ENCODE measurements at regions not wholly inside any gene's neighbourhood (a gene's known extent, or its start where the extent isn't known, plus 50 kb on each side); places are given as distances from the start of the nearest gene placed in this dataset.

- Histone ChIP-seq H3K9ac (ENCODE audit: low read length) (no peak overlapping the region), H3K36me3 (ENCODE audit: control insufficient read depth in 1 of 2, insufficient read depth in 2 of 2, low read length in 2 of 2) (no peaks in the 10 kb centered on the region), H3K14ac (ENCODE audit: low read length) (no peak overlapping the region), H4K12ac (ENCODE audit: low read depth, low read length) (no peak overlapping the region), H3K27ac (ENCODE audit: low read depth, low read length) (no peak overlapping the region), H3K23ac (ENCODE audit: low read length) (no peak overlapping the region), H3K79me2 (ENCODE audit: control insufficient read depth, insufficient read depth, low read length, poor library complexity) (no peaks in the 10 kb centered on the region), H2AK5ac (ENCODE audit: low read length) (no peak overlapping the region), H3K4me1 (ENCODE audit: control insufficient read depth in 1 of 2, insufficient read depth in 2 of 2, low read length in 2 of 2) (no peaks in the 10 kb centered on the region), H2BK120ac (ENCODE audit: insufficient read depth, low read length, poor library complexity) (no peak overlapping the region), H4K8ac (ENCODE audit: low read depth, low read length) (no peak overlapping the region), H3K27me3 (ENCODE audit: insufficient read depth, low read length) (no peaks in the 10 kb centered on the region), H3K4ac (ENCODE audit: low read depth, low read length) (no peak overlapping the region), H2BK5ac (ENCODE audit: low read depth, low read length, poor library complexity) (no peak overlapping the region), H2BK12ac (ENCODE audit: low read length) (no peak overlapping the region), H3K4me3 (ENCODE audit: low read depth, low read length) (no peak overlapping the region), H3K9me3 (ENCODE audit: insufficient read depth, low read depth, low read length) (no peaks in the 10 kb centered on the region), H2AFZ (ENCODE audit: insufficient read depth, low read length, poor library complexity) (no peak overlapping the region), H4K91ac (ENCODE audit: low read depth, low read length) (no peak overlapping the region), H3K79me1 (ENCODE audit: low read length) (no peaks in the 10 kb centered on the region), H3K4me2 (ENCODE audit: low read length) (no peak overlapping the region), H3K18ac (ENCODE audit: low read length) (no peak overlapping the region)
- no CpG with 5 or more reads among the region's 19 CpGs for whole genome bisulfite sequencing (ENCODE audit: extremely low coverage, insufficient coverage, insufficient read length)
- DNase-seq: no peak
Observed at GRCh38 chr12:118649765-118650585, 273.6 kb downstream of the SUDS3 start.

DNA sequence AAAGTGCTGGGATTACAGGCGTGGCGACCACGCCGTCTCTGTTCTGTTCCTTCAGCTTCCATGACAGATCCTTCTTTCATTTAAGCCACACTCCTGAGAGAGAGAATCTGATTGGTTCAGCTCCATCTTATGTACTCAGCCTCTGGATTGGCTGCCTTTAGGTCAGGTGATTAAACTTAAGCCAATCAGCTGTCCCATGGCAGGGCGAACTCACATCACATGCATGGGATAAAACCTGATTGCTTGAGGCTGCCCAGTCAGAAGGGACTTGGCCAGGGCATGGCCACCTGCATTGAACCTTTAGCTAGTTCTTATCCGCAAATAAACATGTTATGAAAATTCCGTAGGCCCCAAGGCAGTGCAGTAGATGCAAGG is 274.2 kb downstream of the SUDS3 start:
- Histone ChIP-seq H2BK12ac (ENCODE audit: low read length) (no peak overlapping the region), H4K12ac (ENCODE audit: low read depth, low read length) (no peak overlapping the region), H2BK5ac (ENCODE audit: low read depth, low read length, poor library complexity) (no peak overlapping the region), H3K27ac (ENCODE audit: low read depth, low read length) (no peak overlapping the region), H3K23ac (ENCODE audit: low read length) (no peak overlapping the region), H3K27me3 (ENCODE audit: insufficient read depth, low read length) (no peaks in the 10 kb centered on the region), H3K4me1 (ENCODE audit: control insufficient read depth in 1 of 2, insufficient read depth in 2 of 2, low read length in 2 of 2) (no peaks in the 10 kb centered on the region), H2AK5ac (ENCODE audit: low read length) (no peak overlapping the region), H3K14ac (ENCODE audit: low read length) (no peak overlapping the region), H3K4ac (ENCODE audit: low read depth, low read length) (no peak overlapping the region), H3K4me3 (ENCODE audit: low read depth, low read length) (no peak overlapping the region), H2BK120ac (ENCODE audit: insufficient read depth, low read length, poor library complexity) (no peak overlapping the region), H3K79me2 (ENCODE audit: control insufficient read depth, insufficient read depth, low read length, poor library complexity) (no peaks in the 10 kb centered on the region), H4K91ac (ENCODE audit: low read depth, low read length) (no peak overlapping the region), H3K79me1 (ENCODE audit: low read length) (no peaks in the 10 kb centered on the region), H4K8ac (ENCODE audit: low read depth, low read length) (no peak overlapping the region), H3K36me3 (ENCODE audit: control insufficient read depth in 1 of 2, insufficient read depth in 2 of 2, low read length in 2 of 2) (no peaks in the 10 kb centered on the region), H3K9me3 (ENCODE audit: insufficient read depth, low read depth, low read length) (no peaks in the 10 kb centered on the region), H2AFZ (ENCODE audit: insufficient read depth, low read length, poor library complexity) (no peak overlapping the region), H3K9ac (ENCODE audit: low read length) (no peak overlapping the region), H3K18ac (ENCODE audit: low read length) (no peak overlapping the region), H3K4me2 (ENCODE audit: low read length) (no peak overlapping the region)
- WGBS (ENCODE audit: extremely low coverage, insufficient coverage, insufficient read length): no CpG with 5 or more reads among the region's 7 CpGs
- no peak for DNase-seq

DNA sequence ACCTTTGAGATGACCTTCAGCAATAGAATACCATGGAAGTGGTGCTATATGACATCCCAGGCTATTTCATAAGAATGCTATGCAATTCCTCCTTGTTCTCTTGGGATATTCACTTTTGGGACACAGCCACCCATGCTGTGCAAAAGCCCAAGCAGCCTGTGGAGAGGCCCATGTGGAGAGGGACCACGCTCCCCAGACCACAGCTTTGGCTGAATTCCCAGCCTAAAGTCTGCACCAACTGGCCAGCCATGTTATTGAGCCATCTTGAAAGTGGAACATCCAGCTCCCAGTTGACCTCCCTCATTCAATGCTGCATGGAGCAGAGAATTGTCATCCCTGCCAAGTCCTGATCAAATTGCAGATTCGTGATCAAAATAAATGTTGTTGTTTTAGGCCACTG is 275.1 kb downstream of the SUDS3 start:
- Histone ChIP-seq H3K36me3 (ENCODE audit: control insufficient read depth in 1 of 2, insufficient read depth in 2 of 2, low read length in 2 of 2) (no peaks in the 10 kb centered on the region), H4K12ac (ENCODE audit: low read depth, low read length) (no peak overlapping the region), H3K14ac (ENCODE audit: low read length) (no peak overlapping the region), H2AFZ (ENCODE audit: insufficient read depth, low read length, poor library complexity) (no peak overlapping the region), H3K27ac (ENCODE audit: low read depth, low read length) (no peak overlapping the region), H2BK120ac (ENCODE audit: insufficient read depth, low read length, poor library complexity) (no peak overlapping the region), H3K27me3 (ENCODE audit: insufficient read depth, low read length) (no peaks in the 10 kb centered on the region), H3K4me1 (ENCODE audit: control insufficient read depth in 1 of 2, insufficient read depth in 2 of 2, low read length in 2 of 2) (no peaks in the 10 kb centered on the region), H3K9ac (ENCODE audit: low read length) (no peak overlapping the region), H3K4ac (ENCODE audit: low read depth, low read length) (no peak overlapping the region), H3K79me1 (ENCODE audit: low read length) (no peaks in the 10 kb centered on the region), H3K23ac (ENCODE audit: low read length) (no peak overlapping the region), H3K9me3 (ENCODE audit: insufficient read depth, low read depth, low read length) (no peaks in the 10 kb centered on the region), H3K79me2 (ENCODE audit: control insufficient read depth, insufficient read depth, low read length, poor library complexity) (no peaks in the 10 kb centered on the region), H2BK12ac (ENCODE audit: low read length) (no peak overlapping the region), H4K91ac (ENCODE audit: low read depth, low read length) (no peak overlapping the region), H3K18ac (ENCODE audit: low read length) (no peak overlapping the region), H2BK5ac (ENCODE audit: low read depth, low read length, poor library complexity) (no peak overlapping the region), H2AK5ac (ENCODE audit: low read length) (no peak overlapping the region), H3K4me2 (ENCODE audit: low read length) (no peak overlapping the region), H3K4me3 (ENCODE audit: low read depth, low read length) (no peak overlapping the region), H4K8ac (ENCODE audit: low read depth, low read length) (no peak overlapping the region)
- WGBS (ENCODE audit: extremely low coverage, insufficient coverage, insufficient read length): no CpG with 5 or more reads among the region's 2 CpGs
- DNase-seq: no peak

- no CpG with 5 or more reads among the region's 1 CpG for WGBS (ENCODE audit: extremely low coverage, insufficient coverage, insufficient read length)
- Histone ChIP-seq H2BK120ac (ENCODE audit: insufficient read depth, low read length, poor library complexity) (no peak overlapping the region), H2AFZ (ENCODE audit: insufficient read depth, low read length, poor library complexity) (no peak overlapping the region), H3K9ac (ENCODE audit: low read length) (no peak overlapping the region), H3K4me3 (ENCODE audit: low read depth, low read length) (no peak overlapping the region), H2BK12ac (ENCODE audit: low read length) (no peak overlapping the region), H4K91ac (ENCODE audit: low read depth, low read length) (no peak overlapping the region), H3K27ac (ENCODE audit: low read depth, low read length) (no peak overlapping the region), H4K12ac (ENCODE audit: low read depth, low read length) (no peak overlapping the region), H3K4me2 (ENCODE audit: low read length) (no peak overlapping the region), H3K79me2 (ENCODE audit: control insufficient read depth, insufficient read depth, low read length, poor library complexity) (no peaks in the 10 kb centered on the region), H3K4me1 (ENCODE audit: control insufficient read depth in 1 of 2, insufficient read depth in 2 of 2, low read length in 2 of 2) (no peaks in the 10 kb centered on the region), H3K79me1 (ENCODE audit: low read length) (no peaks in the 10 kb centered on the region), H3K18ac (ENCODE audit: low read length) (no peak overlapping the region), H3K23ac (ENCODE audit: low read length) (no peak overlapping the region), H4K8ac (ENCODE audit: low read depth, low read length) (no peak overlapping the region), H3K36me3 (ENCODE audit: control insufficient read depth in 1 of 2, insufficient read depth in 2 of 2, low read length in 2 of 2) (no peaks in the 10 kb centered on the region), H3K14ac (ENCODE audit: low read length) (no peak overlapping the region), H2BK5ac (ENCODE audit: low read depth, low read length, poor library complexity) (no peak overlapping the region), H3K4ac (ENCODE audit: low read depth, low read length) (no peak overlapping the region), H3K9me3 (ENCODE audit: insufficient read depth, low read depth, low read length) (no peaks in the 10 kb centered on the region), H3K27me3 (ENCODE audit: insufficient read depth, low read length) (no peaks in the 10 kb centered on the region), H2AK5ac (ENCODE audit: low read length) (no peak overlapping the region)
- no peak for DNase-seq
Observed at GRCh38 chr12:118655588-118655987, 279.2 kb downstream of the SUDS3 start.

Data from trophoblast cell (in vitro differentiated cells and primary cell).